Stimulated activated CD8-positive, alpha-beta memory T cell treated with anti-CD3 and anti-CD28 coated beads, Interleukin-4, amount 100 ng/mL, for 24 hours (primary cell): ENCODE measurements at regions not wholly inside any gene's neighbourhood (a gene's known extent, or its start where the extent isn't known, plus 50 kb on each side); places are given as distances from the start of the nearest gene placed in this dataset.

ENCODE experiments used
- DNase-seq: peaks from one replicate; pipeline ENCODE4 v3.0.0-alpha.2; 2020; ENCODE audit warnings: low read depth

GRCh38 chr6:164554700-164555476, 754.5 kb downstream of the C6orf118 start:
- no peak for DNase-seq

- DNase-seq: no peak
These were observed 755.2 kb downstream of the C6orf118 start for GRCh38 chr6:164554226-164554625.

GRCh38 chr6:164551706-164552105, 757.7 kb downstream of the C6orf118 start:
- no peak for DNase-seq

- no peak for DNase-seq
These were observed 762.3 kb downstream of the C6orf118 start for GRCh38 chr6:164547076-164547475.

- DNase-seq: no peak
These were observed 763.1 kb downstream of the C6orf118 start for GRCh38 chr6:164546263-164546662.

GRCh38 chr6:164534070-164534766, 775.2 kb downstream of the C6orf118 start:
- DNase-seq: no peak

GRCh38 chr6:164533045-164533362, 776.4 kb downstream of the C6orf118 start:
- DNase-seq: no peak

- DNase-seq: no peak
These were observed 777.0 kb downstream of the C6orf118 start for GRCh38 chr6:164532198-164533044.

- no peak for DNase-seq
These were observed 777.7 kb downstream of the C6orf118 start for GRCh38 chr6:164531736-164532135.

GRCh38 chr6:164528539-164528938, 780.9 kb downstream of the C6orf118 start:
- DNase-seq: no peak

GRCh38 chr6:164523087-164523654, 786.2 kb downstream of the C6orf118 start:
- no peak for DNase-seq

- DNase-seq: no peak
These were observed 788.5 kb downstream of the C6orf118 start for GRCh38 chr6:164520916-164521315.

- DNase-seq: no peak
These were observed 802.0 kb downstream of the C6orf118 start for GRCh38 chr6:164507206-164507940.

GRCh38 chr6:164505425-164505824, 804.0 kb downstream of the C6orf118 start:
- DNase-seq: no peak

- no peak for DNase-seq
These were observed 806.6 kb downstream of the C6orf118 start for GRCh38 chr6:164502833-164503232.

GRCh38 chr6:164495882-164496495, 813.4 kb downstream of the C6orf118 start:
- DNase-seq: no peak

GRCh38 chr6:164478426-164478825, 831.0 kb downstream of the C6orf118 start:
- DNase-seq: no peak

GRCh38 chr6:164477790-164478189, 831.6 kb downstream of the C6orf118 start:
- no peak for DNase-seq

- DNase-seq: no peak
These were observed 832.3 kb downstream of the C6orf118 start for GRCh38 chr6:164477101-164477500.

GRCh38 chr6:164469276-164469949, 840.0 kb downstream of the C6orf118 start:
- no peak for DNase-seq

- DNase-seq: no peak
These were observed 853.6 kb downstream of the C6orf118 start for GRCh38 chr6:164455835-164456234.
